ENCODE measurements at regions not wholly inside any gene's neighbourhood (a gene's known extent, or its start where the extent isn't known, plus 50 kb on each side); places are given as distances from the start of the nearest gene placed in this dataset.

DNA sequence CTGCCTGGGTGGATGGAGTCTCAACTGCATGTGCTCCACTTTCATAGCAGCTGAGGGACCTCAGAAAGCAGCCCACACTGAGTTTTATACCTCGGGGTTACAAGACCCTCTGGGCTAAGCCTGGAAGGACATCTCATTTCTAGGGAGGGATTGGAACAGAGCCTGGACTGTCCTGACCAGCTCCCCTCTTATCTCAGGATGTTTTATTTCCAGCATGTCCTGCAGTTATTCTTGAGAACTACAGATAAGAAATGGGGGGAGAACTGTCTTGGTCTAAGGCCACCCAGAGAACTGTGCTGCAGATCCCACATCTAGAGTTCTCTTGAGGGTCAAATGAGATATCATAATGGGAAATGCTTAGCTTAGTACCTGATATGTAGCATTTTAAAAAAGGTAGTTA, 97.3 kb upstream of the CHD6 start:
- Histone ChIP-seq H3K9ac (ENCODE audit: control insufficient read depth, insufficient read depth, low read length) (no peak overlapping the region), H3K9me3 (replicated peaks; ENCODE audit: control insufficient read depth, insufficient read depth, low read length) (no peaks in the 10 kb centered on the region), H3K4me1 (ENCODE audit: control insufficient read depth, insufficient read depth, low read length) (no peaks in the 10 kb centered on the region), H3K4me2 (ENCODE audit: control insufficient read depth, insufficient read depth) (no peak overlapping the region), H4K20me1 (ENCODE audit: control insufficient read depth, insufficient read depth) (no peaks in the 10 kb centered on the region), H2AFZ (ENCODE audit: control insufficient read depth, low read depth, low read length) (no peak overlapping the region), H3K79me2 (ENCODE audit: control insufficient read depth, insufficient read depth, low read length) (no peaks in the 10 kb centered on the region), H3K27ac (ENCODE audit: control insufficient read depth, insufficient read depth) (no peak overlapping the region), H3K4me3 (no peak overlapping the region), H3K36me3 (ENCODE audit: control insufficient read depth in 2 of 2, insufficient read depth in 2 of 2, low read length in 1 of 2) (no peaks in the 10 kb centered on the region), H3K27me3 (replicated peaks in 1 of 2; ENCODE audit: control insufficient read depth in 2 of 2, insufficient read depth in 2 of 2, low read length in 1 of 2) (no peaks in the 10 kb centered on the region)
- DNase-seq (ENCODE audit: low read depth, low spot score) (no peak), FAIRE-seq (no peak), ATAC-seq (no peak)
- RAD21 ChIA-PET (ENCODE audit: unreplicated experiment) = no interaction called here
- POLR2A ChIA-PET = no interaction called here
- SMC1A ChIA-PET (ENCODE audit: uncharacterized antibody, unreplicated experiment) = interaction anchor here (0.9 kb wide), 1 partner anchor 17 kb away, joined by 3 read pairs; no protein-coding TSS in a partner anchor
- intact Hi-C loops (cut with micrococcal nuclease; ENCODE audit: unreplicated experiment) = no loop called here
- 0% methylated on average over 1 of the region's 1 CpG for WGBS (ENCODE audit: insufficient coverage, insufficient replicate concordance, low lambda C conversion rate, missing lambda C conversion rate)
- CTCF ChIA-PET = interaction anchor here (0.6 to 1.3 kb wide), 3 partner anchors 9 to 208 kb away, joined by 3 to 4 read pairs (median 4); no protein-coding TSS in a partner anchor
- in situ Hi-C loops (cut with MboI) = no loop called here
- no TSS peak for BruUV-seq (replicated peaks)
- TF ChIP-seq POLR2AphosphoS2 (IDR thresholded peaks at IDR 0.05; ENCODE audit: low read depth, low read length) = no peak
- no peak for TF ChIP-seq EED (IDR thresholded peaks at IDR 0.05; ENCODE audit: low read depth)
- TF ChIP-seq TCF12 (IDR thresholded peaks at IDR 0.05; ENCODE audit: low read depth, low read length) = no peak
- no peak for TF ChIP-seq POU2F2 (IDR thresholded peaks at IDR 0.05; ENCODE audit: borderline replicate concordance, low read depth, low read length)
- TF ChIP-seq, protein P1, sequence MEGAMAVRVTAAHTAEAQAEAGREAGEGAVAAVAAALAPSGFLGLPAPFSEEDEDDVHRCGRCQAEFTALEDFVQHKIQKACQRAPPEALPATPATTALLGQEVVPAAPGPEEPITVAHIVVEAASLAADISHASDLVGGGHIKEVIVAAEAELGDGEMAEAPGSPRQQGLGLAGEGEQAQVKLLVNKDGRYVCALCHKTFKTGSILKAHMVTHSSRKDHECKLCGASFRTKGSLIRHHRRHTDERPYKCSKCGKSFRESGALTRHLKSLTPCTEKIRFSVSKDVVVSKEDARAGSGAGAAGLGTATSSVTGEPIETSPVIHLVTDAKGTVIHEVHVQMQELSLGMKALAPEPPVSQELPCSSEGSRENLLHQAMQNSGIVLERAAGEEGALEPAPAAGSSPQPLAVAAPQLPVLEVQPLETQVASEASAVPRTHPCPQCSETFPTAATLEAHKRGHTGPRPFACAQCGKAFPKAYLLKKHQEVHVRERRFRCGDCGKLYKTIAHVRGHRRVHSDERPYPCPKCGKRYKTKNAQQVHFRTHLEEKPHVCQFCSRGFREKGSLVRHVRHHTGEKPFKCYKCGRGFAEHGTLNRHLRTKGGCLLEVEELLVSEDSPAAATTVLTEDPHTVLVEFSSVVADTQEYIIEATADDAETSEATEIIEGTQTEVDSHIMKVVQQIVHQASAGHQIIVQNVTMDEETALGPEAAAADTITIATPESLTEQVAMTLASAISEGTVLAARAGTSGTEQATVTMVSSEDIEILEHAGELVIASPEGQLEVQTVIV (IDR thresholded peaks at IDR 0.05; ENCODE audit: borderline replicate concordance, partially characterized antibody) = no peak
- TF ChIP-seq BMI1 (IDR thresholded peaks at IDR 0.05; ENCODE audit: borderline replicate concordance) = no peak
- no peak for TF ChIP-seq HDAC2 (IDR thresholded peaks at IDR 0.05)
